ENCODE measurements at regions not wholly inside any gene's neighbourhood (a gene's known extent, or its start where the extent isn't known, plus 50 kb on each side); places are given as distances from the start of the nearest gene placed in this dataset.

GRCh38 chrX:140099221-140099620, 133.9 kb upstream of the CXorf66 start:
- Histone ChIP-seq H3K9me3 (no peaks in the 10 kb centered on the region), H3K27me3 (replicated peaks in 1 of 7) (peaks cover 0 to 20% (median 0%) of the 10 kb centered on the region in 7 donors), H3K4me1 (no peaks in the 10 kb centered on the region), H3K4me3 (no peak overlapping the region), H3K36me3 (no peaks in the 10 kb centered on the region), H3K27ac (no peak overlapping the region)
- intact Hi-C loops (cut with DNase I; ENCODE audit: low total_unique reads), result no loop called here
- DNase-seq, result no peak
- TF ChIP-seq POLR2A (IDR thresholded peaks at IDR 0.05), result no peak
- no peak for TF ChIP-seq CTCF (IDR thresholded peaks at IDR 0.05 in 8 of 11, conservative IDR thresholded peaks at IDR 0.05 in 3 of 11)
- TF ChIP-seq POLR2AphosphoS5 (IDR thresholded peaks at IDR 0.05), result no peak
- WGBS, 5 donors, result 28 to 33% (median 30%) methylated on average over 4 of the region's 4 CpGs

- H3K27me3 ChIP-seq (replicated peaks in 1 of 7), result peaks cover 0 to 30% (median 14%) of the 10 kb centered on the region in 7 donors
- H3K4me1 ChIP-seq, result peaks cover 0 to 8% (median 0%) of the 10 kb centered on the region in 6 donors
- peak overlapping the region in 3 of 8 donors; percentile 4 to 66 (median 40) for H3K4me3 ChIP-seq
- no peaks in the 10 kb centered on the region for H3K36me3 ChIP-seq
- WGBS, 5 donors, result 83 to 93% (median 88%) methylated on average over 25 to 26 of the region's 26 CpGs; no CpG with 5 or more reads in 1 of the 5 donors
- TF ChIP-seq CTCF (IDR thresholded peaks at IDR 0.05 in 8 of 11, conservative IDR thresholded peaks at IDR 0.05 in 3 of 11) (no peak), POLR2A (IDR thresholded peaks at IDR 0.05) (no peak), POLR2AphosphoS5 (IDR thresholded peaks at IDR 0.05) (no peak)
- no peak for DNase-seq
- no peak overlapping the region for H3K27ac ChIP-seq
- intact Hi-C loops (cut with DNase I; ENCODE audit: low total_unique reads), result no loop called here
- no peaks in the 10 kb centered on the region for H3K9me3 ChIP-seq
Observed at GRCh38 chrX:140092121-140092520, 126.8 kb upstream of the CXorf66 start.

GRCh38 chrX:140091125-140091886, 126.0 kb upstream of the CXorf66 start:
- 1 to 49% (median 20%) methylated on average over 2 to 88 of the region's 88 CpGs for WGBS, 5 donors
- H3K4me3 ChIP-seq, result peak overlapping the region in 7 of 8 donors; percentile 15 to 66 (median 28)
- DNase-seq, result peak; percentile 81

More at GRCh38 chrX:140091125-140091886, 126.0 kb upstream of the CXorf66 start:
- Histone ChIP-seq H3K9me3 (no peaks in the 10 kb centered on the region), H3K27ac (peak overlapping the region in 2 of 8 donors; percentile 7 to 50), H3K36me3 (no peaks in the 10 kb centered on the region), H3K4me1 (peaks cover 0 to 8% (median 0%) of the 10 kb centered on the region in 6 donors), H3K27me3 (replicated peaks in 1 of 7) (peaks cover 0 to 30% (median 14%) of the 10 kb centered on the region in 7 donors)
- intact Hi-C loops (cut with DNase I; ENCODE audit: low total_unique reads), result no loop called here
- TF ChIP-seq CTCF (IDR thresholded peaks at IDR 0.05 in 8 of 11, conservative IDR thresholded peaks at IDR 0.05 in 3 of 11) (no peak), POLR2A (IDR thresholded peaks at IDR 0.05) (no peak), POLR2AphosphoS5 (IDR thresholded peaks at IDR 0.05) (no peak)

Data from spleen (tissue), 11 donors.